HEK293 (cell line): ENCODE measurements at regions not wholly inside any gene's neighbourhood (a gene's known extent, or its start where the extent isn't known, plus 50 kb on each side); places are given as distances from the start of the nearest gene placed in this dataset.

ENCODE experiments used
- BCL11A ChIP-seq: fragments of 450-650 bp; formaldehyde crosslinking; IDR thresholded peaks from 2 replicates; pipeline ENCODE4 v1.5.1; 2016; ENCODE audit warnings: low read depth, missing biosample characterization, missing genetic modification characterization
- KLF1 ChIP-seq: fragments of 450-650 bp; formaldehyde crosslinking; IDR thresholded peaks from 2 replicates; pipeline ENCODE4 v1.5.1; 2016; ENCODE audit warnings: missing biosample characterization, missing genetic modification characterization
- ZBTB20 ChIP-seq: fragments of 450-650 bp; formaldehyde crosslinking; IDR thresholded peaks from 2 replicates; pipeline ENCODE4 v1.5.1; 2016; ENCODE audit warnings: missing biosample characterization, missing genetic modification characterization
- ZBTB21 ChIP-seq: fragments of 450-650 bp; formaldehyde crosslinking; IDR thresholded peaks from 2 replicates; pipeline ENCODE4 v1.5.1; 2017; ENCODE audit warnings: missing biosample characterization, missing genetic modification characterization
- ZFP3 ChIP-seq: fragments of 450-650 bp; formaldehyde crosslinking; IDR thresholded peaks from 2 replicates; pipeline ENCODE4 v1.5.1; 2016; ENCODE audit warnings: low read depth, missing biosample characterization, missing genetic modification characterization
- ZNF133 ChIP-seq: fragments of 450-650 bp; formaldehyde crosslinking; IDR thresholded peaks from 2 replicates; pipeline ENCODE4 v1.5.1; 2016; ENCODE audit warnings: missing biosample characterization, missing genetic modification characterization
- ZNF274 ChIP-seq, 2 experiments: fragments of 200-500 bp in 1 of 2; fragments of 450-650 bp in 1 of 2; sonication (Bioruptor generic) in 1 of 2; formaldehyde crosslinking in 1 of 2; IDR thresholded peaks; 2 replicates each; pipeline versions ENCODE4 v1.5.1 to v1.6.1; 2014 to 2016; ENCODE audit warnings: borderline replicate concordance in 1 of 2, inconsistent platforms in 1 of 2, low read length in 1 of 2, missing biosample characterization in 1 of 2, missing genetic modification characterization in 1 of 2
- ZNF302 ChIP-seq: fragments of 450-650 bp; formaldehyde crosslinking; IDR thresholded peaks from 2 replicates; pipeline ENCODE4 v1.5.1; 2016; ENCODE audit warnings: missing biosample characterization, missing genetic modification characterization, low read depth
- TF ChIP-seq, protein P1 (sequence below): fragments of 450-650 bp; formaldehyde crosslinking; IDR thresholded peaks from 2 replicates; pipeline ENCODE4 v1.5.1; 2016; ENCODE audit warnings: missing biosample characterization, missing genetic modification characterization
- TF ChIP-seq, protein P2 (sequence below): fragments of 450-650 bp; formaldehyde crosslinking; IDR thresholded peaks from 2 replicates; pipeline ENCODE4 v1.5.1; 2016; ENCODE audit warnings: missing biosample characterization, missing genetic modification characterization, low read depth
- TF ChIP-seq, protein P3 (sequence below): fragments of 450-650 bp; formaldehyde crosslinking; IDR thresholded peaks from 2 replicates; pipeline ENCODE4 v1.5.1; 2016; ENCODE audit warnings: missing biosample characterization, missing genetic modification characterization
- TF ChIP-seq, protein P4 (sequence below): fragments of 450-650 bp; formaldehyde crosslinking; IDR thresholded peaks from 2 replicates; pipeline ENCODE4 v1.5.1; 2017; ENCODE audit warnings: missing biosample characterization, missing genetic modification characterization
- TF ChIP-seq, protein P5 (sequence below): fragments of 450-650 bp; formaldehyde crosslinking; IDR thresholded peaks from 2 replicates; pipeline ENCODE4 v1.5.1; 2017; ENCODE audit warnings: missing biosample characterization, missing genetic modification characterization
- TF ChIP-seq, protein P6 (sequence below): fragments of 450-650 bp; formaldehyde crosslinking; IDR thresholded peaks from 2 replicates; pipeline ENCODE4 v1.5.1; 2016; ENCODE audit warnings: missing biosample characterization, missing genetic modification characterization

DNA sequence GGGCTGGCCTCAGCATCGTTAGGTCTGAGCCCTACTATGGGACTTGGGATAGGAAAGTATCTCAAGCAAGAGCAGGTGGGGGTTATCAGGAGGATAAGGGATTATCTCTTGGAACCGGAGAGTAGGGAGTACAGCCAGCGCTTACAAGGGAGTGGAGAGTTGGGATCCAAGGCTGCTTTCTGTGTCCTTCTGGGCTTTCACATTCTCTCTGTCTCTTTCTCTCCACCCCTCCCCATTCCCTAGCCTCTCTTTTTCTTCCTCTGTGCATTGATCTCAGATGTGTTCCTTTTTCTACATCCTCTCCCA lies 170.2 kb downstream of the BUD13 start:
- TF ChIP-seq, protein P1, sequence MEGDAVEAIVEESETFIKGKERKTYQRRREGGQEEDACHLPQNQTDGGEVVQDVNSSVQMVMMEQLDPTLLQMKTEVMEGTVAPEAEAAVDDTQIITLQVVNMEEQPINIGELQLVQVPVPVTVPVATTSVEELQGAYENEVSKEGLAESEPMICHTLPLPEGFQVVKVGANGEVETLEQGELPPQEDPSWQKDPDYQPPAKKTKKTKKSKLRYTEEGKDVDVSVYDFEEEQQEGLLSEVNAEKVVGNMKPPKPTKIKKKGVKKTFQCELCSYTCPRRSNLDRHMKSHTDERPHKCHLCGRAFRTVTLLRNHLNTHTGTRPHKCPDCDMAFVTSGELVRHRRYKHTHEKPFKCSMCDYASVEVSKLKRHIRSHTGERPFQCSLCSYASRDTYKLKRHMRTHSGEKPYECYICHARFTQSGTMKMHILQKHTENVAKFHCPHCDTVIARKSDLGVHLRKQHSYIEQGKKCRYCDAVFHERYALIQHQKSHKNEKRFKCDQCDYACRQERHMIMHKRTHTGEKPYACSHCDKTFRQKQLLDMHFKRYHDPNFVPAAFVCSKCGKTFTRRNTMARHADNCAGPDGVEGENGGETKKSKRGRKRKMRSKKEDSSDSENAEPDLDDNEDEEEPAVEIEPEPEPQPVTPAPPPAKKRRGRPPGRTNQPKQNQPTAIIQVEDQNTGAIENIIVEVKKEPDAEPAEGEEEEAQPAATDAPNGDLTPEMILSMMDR (tag by site-specific recombination), result no peak
- TF ChIP-seq ZNF302 (tag by site-specific recombination) (no peak), ZNF133 (tag by site-specific recombination) (no peak), ZBTB20 (tag by site-specific recombination) (no peak), ZFP3 (no peak), BCL11A (tag by site-specific recombination) (no peak), KLF1 (no peak), ZNF274 (IDR thresholded peaks at IDR 0.05; ENCODE audit: low read length) (no peak), ZNF274 (tag by site-specific recombination; IDR thresholded peaks at IDR 0.05; ENCODE audit: borderline replicate concordance) (no peak), ZBTB21 (tag by site-specific recombination) (no peak)
- TF ChIP-seq, protein P2, sequence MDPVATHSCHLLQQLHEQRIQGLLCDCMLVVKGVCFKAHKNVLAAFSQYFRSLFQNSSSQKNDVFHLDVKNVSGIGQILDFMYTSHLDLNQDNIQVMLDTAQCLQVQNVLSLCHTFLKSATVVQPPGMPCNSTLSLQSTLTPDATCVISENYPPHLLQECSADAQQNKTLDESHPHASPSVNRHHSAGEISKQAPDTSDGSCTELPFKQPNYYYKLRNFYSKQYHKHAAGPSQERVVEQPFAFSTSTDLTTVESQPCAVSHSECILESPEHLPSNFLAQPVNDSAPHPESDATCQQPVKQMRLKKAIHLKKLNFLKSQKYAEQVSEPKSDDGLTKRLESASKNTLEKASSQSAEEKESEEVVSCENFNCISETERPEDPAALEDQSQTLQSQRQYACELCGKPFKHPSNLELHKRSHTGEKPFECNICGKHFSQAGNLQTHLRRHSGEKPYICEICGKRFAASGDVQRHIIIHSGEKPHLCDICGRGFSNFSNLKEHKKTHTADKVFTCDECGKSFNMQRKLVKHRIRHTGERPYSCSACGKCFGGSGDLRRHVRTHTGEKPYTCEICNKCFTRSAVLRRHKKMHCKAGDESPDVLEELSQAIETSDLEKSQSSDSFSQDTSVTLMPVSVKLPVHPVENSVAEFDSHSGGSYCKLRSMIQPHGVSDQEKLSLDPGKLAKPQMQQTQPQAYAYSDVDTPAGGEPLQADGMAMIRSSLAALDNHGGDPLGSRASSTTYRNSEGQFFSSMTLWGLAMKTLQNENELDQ (tag by site-specific recombination), result no peak
- TF ChIP-seq, protein P3, sequence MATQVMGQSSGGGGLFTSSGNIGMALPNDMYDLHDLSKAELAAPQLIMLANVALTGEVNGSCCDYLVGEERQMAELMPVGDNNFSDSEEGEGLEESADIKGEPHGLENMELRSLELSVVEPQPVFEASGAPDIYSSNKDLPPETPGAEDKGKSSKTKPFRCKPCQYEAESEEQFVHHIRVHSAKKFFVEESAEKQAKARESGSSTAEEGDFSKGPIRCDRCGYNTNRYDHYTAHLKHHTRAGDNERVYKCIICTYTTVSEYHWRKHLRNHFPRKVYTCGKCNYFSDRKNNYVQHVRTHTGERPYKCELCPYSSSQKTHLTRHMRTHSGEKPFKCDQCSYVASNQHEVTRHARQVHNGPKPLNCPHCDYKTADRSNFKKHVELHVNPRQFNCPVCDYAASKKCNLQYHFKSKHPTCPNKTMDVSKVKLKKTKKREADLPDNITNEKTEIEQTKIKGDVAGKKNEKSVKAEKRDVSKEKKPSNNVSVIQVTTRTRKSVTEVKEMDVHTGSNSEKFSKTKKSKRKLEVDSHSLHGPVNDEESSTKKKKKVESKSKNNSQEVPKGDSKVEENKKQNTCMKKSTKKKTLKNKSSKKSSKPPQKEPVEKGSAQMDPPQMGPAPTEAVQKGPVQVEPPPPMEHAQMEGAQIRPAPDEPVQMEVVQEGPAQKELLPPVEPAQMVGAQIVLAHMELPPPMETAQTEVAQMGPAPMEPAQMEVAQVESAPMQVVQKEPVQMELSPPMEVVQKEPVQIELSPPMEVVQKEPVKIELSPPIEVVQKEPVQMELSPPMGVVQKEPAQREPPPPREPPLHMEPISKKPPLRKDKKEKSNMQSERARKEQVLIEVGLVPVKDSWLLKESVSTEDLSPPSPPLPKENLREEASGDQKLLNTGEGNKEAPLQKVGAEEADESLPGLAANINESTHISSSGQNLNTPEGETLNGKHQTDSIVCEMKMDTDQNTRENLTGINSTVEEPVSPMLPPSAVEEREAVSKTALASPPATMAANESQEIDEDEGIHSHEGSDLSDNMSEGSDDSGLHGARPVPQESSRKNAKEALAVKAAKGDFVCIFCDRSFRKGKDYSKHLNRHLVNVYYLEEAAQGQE (tag by site-specific recombination), result no peak
- TF ChIP-seq, protein P4, sequence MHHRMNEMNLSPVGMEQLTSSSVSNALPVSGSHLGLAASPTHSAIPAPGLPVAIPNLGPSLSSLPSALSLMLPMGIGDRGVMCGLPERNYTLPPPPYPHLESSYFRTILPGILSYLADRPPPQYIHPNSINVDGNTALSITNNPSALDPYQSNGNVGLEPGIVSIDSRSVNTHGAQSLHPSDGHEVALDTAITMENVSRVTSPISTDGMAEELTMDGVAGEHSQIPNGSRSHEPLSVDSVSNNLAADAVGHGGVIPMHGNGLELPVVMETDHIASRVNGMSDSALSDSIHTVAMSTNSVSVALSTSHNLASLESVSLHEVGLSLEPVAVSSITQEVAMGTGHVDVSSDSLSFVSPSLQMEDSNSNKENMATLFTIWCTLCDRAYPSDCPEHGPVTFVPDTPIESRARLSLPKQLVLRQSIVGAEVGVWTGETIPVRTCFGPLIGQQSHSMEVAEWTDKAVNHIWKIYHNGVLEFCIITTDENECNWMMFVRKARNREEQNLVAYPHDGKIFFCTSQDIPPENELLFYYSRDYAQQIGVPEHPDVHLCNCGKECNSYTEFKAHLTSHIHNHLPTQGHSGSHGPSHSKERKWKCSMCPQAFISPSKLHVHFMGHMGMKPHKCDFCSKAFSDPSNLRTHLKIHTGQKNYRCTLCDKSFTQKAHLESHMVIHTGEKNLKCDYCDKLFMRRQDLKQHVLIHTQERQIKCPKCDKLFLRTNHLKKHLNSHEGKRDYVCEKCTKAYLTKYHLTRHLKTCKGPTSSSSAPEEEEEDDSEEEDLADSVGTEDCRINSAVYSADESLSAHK, result no peak
- TF ChIP-seq, protein P5, sequence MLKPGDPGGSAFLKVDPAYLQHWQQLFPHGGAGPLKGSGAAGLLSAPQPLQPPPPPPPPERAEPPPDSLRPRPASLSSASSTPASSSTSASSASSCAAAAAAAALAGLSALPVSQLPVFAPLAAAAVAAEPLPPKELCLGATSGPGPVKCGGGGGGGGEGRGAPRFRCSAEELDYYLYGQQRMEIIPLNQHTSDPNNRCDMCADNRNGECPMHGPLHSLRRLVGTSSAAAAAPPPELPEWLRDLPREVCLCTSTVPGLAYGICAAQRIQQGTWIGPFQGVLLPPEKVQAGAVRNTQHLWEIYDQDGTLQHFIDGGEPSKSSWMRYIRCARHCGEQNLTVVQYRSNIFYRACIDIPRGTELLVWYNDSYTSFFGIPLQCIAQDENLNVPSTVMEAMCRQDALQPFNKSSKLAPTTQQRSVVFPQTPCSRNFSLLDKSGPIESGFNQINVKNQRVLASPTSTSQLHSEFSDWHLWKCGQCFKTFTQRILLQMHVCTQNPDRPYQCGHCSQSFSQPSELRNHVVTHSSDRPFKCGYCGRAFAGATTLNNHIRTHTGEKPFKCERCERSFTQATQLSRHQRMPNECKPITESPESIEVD (tag by site-specific recombination), result no peak
- TF ChIP-seq, protein P6, sequence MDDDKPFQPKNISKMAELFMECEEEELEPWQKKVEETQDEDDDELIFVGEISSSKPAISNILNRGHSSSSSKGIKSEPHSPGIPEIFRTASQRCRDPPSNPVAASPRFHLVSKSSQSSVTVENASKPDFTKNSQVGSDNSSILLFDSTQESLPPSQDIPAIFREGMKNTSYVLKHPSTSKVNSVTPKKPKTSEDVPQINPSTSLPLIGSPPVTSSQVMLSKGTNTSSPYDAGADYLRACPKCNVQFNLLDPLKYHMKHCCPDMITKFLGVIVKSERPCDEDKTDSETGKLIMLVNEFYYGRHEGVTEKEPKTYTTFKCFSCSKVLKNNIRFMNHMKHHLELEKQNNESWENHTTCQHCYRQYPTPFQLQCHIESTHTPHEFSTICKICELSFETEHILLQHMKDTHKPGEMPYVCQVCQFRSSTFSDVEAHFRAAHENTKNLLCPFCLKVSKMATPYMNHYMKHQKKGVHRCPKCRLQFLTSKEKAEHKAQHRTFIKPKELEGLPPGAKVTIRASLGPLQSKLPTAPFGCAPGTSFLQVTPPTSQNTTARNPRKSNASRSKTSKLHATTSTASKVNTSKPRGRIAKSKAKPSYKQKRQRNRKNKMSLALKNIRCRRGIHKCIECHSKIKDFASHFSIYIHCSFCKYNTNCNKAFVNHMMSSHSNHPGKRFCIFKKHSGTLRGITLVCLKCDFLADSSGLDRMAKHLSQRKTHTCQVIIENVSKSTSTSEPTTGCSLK (tag by site-specific recombination), result no peak
